HEK293T (cell line): ENCODE measurements at regions not wholly inside any gene's neighbourhood (a gene's known extent, or its start where the extent isn't known, plus 50 kb on each side); places are given as distances from the start of the nearest gene placed in this dataset.
"Not testable (repeated sequence)": the region's sequence is repeated elsewhere in the genome, so short reads cannot be mapped to it uniquely, and the experiment has no call there.

Source experiments
- ARNT ChIP-seq: fragments of 450-650 bp; IDR thresholded peaks from 2 replicates; pipeline ENCODE4 v1.6.1; 2017; ENCODE audit warnings: mild to moderate bottlenecking
- BHLHE40 ChIP-seq: fragments of 450-650 bp; IDR thresholded peaks from 2 replicates; pipeline ENCODE4 v1.6.1; 2016; ENCODE audit warnings: mild to moderate bottlenecking, moderate library complexity, borderline replicate concordance
- CTBP1 ChIP-seq: fragments of 450-650 bp; IDR thresholded peaks from 2 replicates; pipeline ENCODE4 v1.6.1; 2016; ENCODE audit warnings: borderline replicate concordance
- ELF4 ChIP-seq: fragments of 450-650 bp; IDR thresholded peaks from 2 replicates; pipeline ENCODE4 v1.6.1; 2017; ENCODE audit warnings: antibody characterized with exemption
- FOXA1 ChIP-seq: fragments of 450-650 bp; IDR thresholded peaks from 2 replicates; pipeline ENCODE4 v1.6.1; 2016; ENCODE audit warnings: mild to moderate bottlenecking
- FOXM1 ChIP-seq: fragments of 450-650 bp; IDR thresholded peaks from 2 replicates; pipeline ENCODE4 v1.6.1; 2017; ENCODE audit warnings: mild to moderate bottlenecking, borderline replicate concordance
- L3MBTL2 ChIP-seq: fragments of 450-650 bp; conservative IDR thresholded peaks from 2 replicates; pipeline ENCODE4 v1.6.1; 2016; ENCODE audit warnings: mild to moderate bottlenecking
- LEF1 ChIP-seq: fragments of 450-650 bp; IDR thresholded peaks from 2 replicates; pipeline ENCODE4 v1.6.1; 2017; ENCODE audit warnings: mild to moderate bottlenecking, borderline replicate concordance
- NFRKB ChIP-seq: fragments of 450-650 bp; IDR thresholded peaks from 2 replicates; pipeline ENCODE4 v1.6.1; 2016; ENCODE audit warnings: mild to moderate bottlenecking, moderate library complexity
- SP1 ChIP-seq: fragments of 450-650 bp; IDR thresholded peaks from 2 replicates; pipeline ENCODE4 v1.6.1; 2017
- SUZ12 ChIP-seq: fragments of 450-650 bp; IDR thresholded peaks from 2 replicates; pipeline ENCODE4 v1.6.1; 2016; ENCODE audit warnings: mild to moderate bottlenecking
- TARDBP ChIP-seq: fragments of 450-650 bp; IDR thresholded peaks from 2 replicates; pipeline ENCODE4 v1.6.1; 2016
- ZNF384 ChIP-seq: fragments of 450-650 bp; IDR thresholded peaks from 2 replicates; pipeline ENCODE4 v1.6.1; 2016
- TF ChIP-seq, protein P1 (sequence below): fragments of 450-650 bp; IDR thresholded peaks from 2 replicates; pipeline ENCODE4 v1.6.1; 2016

DNA sequence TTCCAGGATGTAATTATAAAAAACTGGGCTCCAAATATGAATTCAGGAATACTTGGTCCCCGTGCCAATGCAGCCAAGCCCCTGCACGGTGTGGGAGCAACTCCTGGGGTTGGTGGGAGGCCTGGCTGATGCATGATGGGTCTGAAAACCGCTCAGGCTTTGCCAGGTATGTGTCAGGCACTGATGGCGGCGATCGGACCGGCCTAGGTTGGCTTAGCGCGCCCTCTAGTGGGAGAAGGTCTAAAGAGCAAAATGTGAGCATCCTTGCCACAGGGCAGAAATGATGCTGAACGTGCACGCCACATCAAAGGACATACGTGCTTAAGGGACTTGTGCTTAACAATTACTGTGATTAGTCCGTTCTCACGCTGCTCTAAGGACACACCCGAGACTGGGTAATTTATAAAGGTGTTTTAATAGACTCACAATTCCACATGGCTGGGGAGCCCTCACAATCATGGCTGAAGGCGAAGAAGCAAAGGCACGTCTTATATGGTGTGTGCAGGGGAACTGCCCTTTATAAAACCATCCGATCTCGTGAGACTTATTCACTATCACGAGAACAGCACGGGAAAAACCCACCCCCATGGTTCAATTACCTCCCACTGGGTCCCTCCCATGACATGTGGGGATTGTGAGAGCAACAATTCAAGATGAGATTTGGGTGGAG, 196.2 kb upstream of the PLGLB1 start:
- TF ChIP-seq TARDBP, LEF1, ARNT, FOXM1, ELF4, BHLHE40, SP1, ZNF384, FOXA1, NFRKB, SUZ12, L3MBTL2, CTBP1: not testable (repeated sequence)
- TF ChIP-seq, protein P1, sequence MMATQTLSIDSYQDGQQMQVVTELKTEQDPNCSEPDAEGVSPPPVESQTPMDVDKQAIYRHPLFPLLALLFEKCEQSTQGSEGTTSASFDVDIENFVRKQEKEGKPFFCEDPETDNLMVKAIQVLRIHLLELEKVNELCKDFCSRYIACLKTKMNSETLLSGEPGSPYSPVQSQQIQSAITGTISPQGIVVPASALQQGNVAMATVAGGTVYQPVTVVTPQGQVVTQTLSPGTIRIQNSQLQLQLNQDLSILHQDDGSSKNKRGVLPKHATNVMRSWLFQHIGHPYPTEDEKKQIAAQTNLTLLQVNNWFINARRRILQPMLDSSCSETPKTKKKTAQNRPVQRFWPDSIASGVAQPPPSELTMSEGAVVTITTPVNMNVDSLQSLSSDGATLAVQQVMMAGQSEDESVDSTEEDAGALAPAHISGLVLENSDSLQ: not testable (repeated sequence)
